SIG-M5 (cell line): ENCODE measurements at regions not wholly inside any gene's neighbourhood (a gene's known extent, or its start where the extent isn't known, plus 50 kb on each side); places are given as distances from the start of the nearest gene placed in this dataset.

Experiments used
- DNase-seq: peaks from one replicate; lab custom pipeline; 2025; lab: John Stamatoyannopoulos, UW

DNA sequence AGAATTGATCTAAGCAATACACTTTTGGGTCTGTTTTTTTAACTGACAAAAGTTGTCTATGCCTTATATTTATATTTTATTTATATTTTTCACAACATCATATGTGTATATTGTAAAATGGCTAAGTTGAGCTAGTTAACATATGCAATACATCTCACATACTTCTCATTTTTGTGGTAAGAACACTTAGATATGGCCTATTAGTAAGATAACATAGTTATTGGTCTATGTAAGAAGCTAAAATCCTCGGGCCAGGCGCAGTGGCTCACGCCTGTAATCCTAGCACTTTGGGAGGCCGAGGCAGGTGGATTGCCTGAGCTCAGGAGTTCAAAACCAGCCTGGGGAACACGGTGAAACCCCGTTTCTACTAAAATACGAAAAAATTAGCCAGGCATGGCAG is 275.6 kb upstream of the ID2 start:
- DNase-seq, result no peak

DNA sequence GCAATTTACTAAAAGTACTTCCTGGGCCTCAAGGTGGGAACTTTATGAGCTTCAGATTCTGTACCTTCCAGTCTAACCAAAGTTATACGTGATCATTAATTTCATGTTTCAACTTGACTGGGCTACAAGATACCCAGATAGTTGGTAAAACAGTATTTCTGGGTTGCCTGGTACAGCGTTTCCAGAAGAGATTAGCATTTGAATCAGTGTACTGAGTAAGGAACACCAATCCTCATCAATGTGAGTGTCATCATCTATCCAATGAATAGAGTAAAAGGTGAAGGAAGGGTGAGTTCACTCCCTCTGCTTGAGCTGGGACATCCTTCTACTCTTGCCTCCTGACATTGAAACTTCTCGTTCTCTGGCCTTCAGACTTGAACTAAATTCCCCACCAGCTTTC is 274.5 kb upstream of the ID2 start:
- DNase-seq, result no peak

DNA sequence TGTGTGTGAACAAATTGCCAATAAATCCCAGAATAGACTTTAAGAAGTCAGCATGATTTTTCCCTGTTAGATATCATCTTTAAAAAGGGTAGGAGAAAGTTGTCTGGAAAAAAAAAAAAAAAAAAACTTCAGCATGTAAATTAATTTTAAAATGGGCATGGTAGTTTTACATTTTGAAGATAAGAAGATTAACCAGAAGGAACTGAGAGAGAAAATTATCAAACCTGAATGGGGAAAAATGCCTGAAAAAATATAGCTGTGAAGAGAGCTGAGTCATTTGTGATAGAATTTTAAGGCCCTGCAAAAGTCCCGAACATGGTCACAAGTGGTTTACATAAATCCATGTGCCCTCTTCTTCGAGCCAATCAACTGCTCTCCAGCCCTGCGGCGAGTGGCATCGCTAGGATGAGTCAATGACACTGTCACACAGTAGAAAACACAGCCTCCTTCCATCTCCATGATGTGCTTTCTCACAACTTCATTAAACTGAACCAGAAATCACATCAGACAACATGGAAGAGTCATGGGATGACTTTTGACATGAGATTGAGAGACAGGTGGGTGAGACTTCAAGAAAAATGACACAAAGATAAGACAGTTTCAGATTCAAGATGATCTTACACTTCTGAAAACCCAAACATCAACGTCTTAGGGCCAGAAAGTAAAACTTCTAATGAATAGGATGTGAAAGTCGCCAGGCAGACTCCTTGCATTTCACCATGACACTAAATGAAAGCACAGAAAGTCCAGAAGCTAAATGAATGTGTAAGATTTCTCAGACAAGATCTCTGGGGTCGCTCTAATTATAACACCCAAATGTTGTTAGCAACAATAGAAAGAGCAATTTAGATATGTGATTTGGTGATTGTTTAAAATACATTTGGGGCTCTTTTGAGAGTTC is 273.0 kb upstream of the ID2 start:
- DNase-seq, result no peak

DNA sequence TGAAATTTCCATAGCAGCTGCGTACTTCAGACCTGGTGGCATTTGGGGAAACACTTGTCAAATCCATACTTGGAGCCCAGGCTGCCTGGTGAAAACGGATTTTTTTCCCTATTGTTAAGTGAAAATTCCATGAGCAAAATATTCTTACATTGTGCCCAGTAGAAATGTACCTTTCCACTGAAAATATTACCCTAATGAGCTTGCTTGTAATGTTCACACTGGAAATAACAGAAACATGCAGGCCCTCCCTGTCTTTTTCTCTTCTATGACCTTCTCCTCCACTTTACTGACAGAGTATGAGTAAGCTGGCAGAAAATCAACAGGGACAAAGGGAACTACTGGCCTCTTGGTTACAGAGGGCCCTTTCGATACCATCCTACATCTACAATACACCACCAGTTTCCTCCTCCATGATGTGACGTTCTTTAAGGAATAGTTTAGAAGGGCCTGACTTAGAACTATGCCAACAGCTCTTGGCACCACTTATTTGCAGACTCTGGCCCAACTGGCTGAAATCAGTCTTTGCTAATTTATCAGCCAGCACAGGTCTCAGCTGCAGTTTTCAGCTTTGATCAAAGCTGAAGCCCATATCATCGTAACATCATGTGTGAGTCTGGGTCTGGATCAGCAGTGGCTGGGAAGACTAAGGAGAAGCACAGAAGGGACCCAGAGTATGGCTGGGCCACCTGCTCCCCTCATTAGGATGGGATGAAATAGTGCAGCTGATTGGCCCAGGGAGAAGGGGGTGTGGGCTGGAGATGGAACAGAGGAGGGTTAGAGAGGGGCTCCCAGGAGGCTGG is 272.2 kb upstream of the ID2 start:
- no peak for DNase-seq

DNA sequence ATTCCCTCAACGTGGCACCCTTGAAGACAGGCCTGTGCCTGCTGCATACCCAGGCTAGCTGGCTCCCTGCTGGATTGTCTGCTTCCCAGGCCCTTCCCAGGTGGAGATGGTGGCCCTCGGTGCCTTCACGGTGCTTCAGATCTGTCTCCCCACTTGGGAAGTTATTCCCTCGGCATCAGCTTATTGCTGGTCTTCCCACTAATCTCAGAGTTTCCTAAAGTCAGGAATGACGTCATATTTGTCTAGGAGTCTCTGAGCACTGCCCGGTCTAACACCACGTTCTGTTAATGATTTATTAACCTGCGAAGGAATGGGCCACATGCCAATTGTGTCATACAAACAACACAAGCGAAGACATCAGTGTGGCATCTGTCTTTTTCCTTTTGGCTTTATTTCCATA is 269.8 kb upstream of the ID2 start:
- DNase-seq, result no peak

DNA sequence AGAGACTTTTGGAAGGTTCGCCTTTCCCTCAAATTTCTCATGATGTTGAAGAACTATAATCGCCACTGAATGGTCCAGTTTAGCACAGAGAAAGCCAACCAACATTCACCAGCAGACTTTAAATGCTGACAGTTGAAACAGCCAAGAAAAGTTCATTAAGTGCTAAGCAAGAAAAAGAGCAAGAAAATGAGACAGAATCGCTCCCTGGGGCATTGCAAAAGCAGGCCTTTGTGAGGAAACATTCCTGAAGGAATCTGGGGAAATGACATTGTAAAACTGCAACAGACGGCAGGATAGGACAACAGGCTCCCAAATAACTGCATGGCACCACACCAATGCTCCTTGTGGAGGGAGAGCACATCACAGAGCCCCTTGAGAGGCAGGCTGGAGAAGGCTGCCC is 269.3 kb upstream of the ID2 start:
- no peak for DNase-seq

DNA sequence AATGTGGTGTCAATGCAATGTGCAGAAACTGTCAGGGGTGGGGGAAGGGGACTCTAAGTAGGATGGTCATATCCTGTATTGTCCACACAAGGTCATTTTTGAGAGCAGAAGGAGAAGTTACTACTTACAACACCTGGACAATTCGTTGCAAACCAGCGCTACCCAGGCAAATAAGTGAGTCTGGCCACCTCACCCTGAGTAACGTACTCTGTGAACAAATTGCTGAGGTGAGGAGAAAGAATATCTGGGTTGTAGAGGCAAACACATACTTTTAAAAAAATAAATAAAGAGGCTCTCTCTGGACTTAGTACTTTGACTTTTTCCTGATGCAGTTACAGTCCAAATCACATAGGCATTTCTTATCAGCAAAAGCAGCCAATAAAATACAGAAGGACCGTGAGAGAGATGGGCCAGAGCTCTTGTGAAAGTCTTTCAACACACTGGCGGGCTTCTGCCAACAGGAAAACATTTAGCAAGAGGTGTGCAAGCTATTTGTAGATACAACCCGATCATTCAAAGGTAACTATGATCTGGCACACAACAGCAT is 268.2 kb upstream of the ID2 start:
- DNase-seq, result no peak

DNA sequence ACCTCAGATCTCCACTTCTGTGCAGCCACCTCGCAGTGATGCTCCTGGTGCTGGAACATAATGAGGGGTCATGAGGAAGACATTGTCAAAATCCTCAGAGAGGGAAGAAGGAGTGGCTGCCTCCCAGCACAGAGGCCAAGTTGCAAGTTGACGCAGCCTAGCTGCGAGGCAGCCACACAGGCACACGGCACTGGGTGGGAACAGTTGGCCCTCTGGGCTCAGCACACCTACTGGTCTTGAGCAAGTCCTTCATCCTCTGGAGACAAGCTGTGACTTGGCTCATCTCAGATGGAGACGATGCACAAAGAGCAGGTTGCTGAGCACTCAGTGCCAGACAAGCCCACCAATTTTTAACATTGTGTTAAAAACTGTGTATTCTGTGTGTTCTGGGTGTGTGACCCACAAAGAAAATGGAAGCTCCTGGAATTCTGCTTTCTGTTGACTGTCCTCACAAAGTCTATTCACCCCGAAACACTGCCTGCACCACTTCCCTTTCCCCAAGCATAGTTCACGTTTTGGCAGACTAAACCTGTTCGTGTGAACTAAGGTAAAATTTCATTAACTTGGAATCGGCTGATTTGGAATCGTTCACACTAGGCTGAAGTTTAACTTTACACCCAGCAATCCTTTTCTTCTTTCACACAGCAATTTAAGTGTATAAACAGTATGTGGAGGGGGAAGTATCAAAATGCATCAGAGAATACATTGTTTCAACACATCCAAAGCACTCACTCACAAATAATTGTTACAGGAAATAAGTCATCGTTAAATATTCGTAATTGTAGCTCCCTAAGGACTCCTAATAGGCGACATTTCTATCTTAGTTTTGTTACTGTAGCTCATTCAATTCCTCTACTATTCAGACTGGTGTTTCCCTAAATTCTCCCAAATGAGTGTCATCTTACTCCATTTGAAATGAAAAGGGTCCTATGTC is 266.6 kb upstream of the ID2 start:
- DNase-seq, result no peak

DNA sequence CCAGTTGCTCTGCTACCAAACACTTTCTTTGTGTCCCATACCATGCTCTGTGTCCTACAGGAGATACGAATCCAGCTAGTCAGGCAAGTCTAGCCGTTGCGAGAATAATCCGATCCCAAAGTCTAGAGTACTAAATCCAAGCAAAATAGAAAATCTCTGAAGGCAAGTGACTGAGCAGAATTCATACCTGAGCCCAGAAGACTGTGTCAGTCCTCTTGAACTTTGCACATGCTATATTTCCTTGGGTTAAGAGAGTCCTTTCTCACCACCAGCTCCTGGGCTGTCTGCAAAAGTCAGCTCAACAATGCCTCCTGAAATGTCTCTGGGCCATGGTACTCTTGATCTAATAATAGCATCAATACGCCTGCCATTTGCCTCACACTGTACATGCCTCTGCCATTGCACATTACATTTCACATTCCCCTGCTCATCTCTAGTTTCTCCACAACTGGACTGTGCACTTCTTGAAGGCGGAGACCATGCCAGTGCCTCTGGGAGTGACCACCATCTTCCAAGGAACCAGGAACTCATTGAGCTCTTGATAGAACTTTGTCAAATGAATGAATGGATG is 265.8 kb upstream of the ID2 start:
- no peak for DNase-seq

DNA sequence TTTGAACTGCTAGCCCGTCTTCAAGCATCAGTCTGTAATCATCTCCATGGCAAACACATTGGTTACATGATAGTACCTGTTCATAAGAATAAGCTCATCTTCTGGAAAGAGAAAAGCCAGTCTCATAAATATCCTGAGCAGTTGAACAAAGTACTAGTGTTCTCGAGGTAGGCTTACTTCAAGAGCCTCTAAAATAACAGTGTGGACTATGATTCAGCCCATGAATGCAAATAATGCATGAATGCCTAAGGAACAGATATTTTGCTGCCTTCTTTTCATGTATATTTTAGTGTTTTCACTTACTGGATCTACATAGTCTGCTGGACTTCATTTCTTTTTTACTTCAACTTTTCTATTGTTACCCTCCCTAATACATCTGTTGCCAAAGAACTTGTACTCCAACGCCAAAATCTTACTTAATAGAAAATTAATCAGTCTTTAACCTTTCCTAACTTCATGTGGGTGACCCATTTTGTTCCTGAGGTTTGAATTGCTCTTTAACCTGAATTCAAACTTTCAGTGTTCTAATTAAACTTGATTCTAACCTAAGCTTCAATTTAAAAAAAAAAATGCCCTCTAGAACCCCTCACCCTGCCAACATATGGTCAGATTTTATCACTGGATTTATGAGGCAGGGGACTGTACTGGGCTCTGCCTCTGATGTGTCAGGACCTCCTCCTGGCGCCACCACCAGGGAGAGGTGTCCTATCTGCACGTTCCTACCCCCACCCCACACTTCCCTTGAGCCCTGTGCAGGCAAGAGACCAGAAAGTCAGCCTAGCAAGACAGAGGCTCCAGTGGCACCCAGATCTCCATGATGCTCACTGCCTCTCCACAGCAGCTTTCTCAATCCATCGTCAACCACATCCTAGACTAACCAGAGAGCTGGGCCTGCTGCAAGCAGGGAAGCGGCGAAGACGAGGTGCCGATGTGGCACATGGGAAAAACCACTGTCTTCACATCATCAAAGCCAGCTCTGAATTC is 264.7 kb upstream of the ID2 start:
- DNase-seq, result no peak

DNA sequence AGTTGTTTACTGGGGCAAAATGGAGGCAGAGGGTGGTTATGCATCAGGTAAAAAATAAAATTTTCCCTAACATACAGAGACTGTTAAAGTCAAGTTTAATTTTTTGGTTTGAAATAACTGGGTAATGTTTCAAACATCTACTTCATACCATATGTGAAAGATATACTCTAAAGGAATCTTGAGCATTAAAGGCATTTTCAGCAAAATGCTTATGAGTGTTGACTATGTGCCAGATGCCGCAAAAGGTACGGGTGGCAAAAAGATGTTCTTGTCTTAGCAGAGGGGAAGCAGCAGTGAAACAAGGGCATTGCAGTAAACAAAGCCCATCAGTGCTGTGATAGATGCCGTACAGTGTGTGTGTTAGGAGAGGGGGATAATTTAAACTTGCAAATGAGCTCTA is 263.1 kb upstream of the ID2 start:
- no peak for DNase-seq

DNA sequence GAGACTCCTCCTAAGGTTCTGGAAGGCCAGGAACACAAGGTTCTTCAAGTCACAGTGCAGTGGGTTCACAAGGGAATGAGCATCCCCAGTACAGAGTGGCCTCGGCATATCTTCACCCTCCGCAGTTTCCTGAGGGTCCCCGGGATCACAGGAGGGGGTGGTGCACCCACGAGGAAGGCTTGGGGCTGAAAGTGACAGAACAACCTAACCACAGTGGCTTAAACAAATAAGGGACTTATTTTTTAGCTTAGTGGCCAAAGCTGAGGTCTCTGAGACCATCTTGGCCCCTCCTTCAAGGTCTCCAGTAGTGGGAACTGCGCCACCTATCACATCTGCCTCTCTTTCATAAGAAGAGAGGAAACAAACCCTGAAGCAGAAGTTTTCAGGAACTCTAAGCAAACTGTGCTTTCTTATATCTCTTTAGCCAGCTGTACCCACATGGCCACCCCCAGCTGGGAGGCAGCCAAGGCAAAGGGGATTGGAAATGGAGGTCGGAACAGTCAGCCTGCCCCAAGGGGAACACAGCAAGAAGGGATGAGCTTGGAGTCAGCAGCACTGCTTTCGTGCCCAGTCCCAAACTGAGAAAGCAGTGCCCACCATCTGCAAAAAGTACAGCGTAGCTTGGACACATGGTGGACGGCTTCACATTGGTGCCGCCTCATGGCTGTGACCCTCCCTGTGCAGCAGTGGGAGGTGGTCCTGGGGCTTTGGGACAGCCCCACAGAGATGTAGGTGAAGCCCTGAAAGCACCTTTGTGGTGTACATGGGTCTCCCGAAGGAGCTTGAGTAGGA is 260.0 kb upstream of the ID2 start:
- DNase-seq, result no peak

DNA sequence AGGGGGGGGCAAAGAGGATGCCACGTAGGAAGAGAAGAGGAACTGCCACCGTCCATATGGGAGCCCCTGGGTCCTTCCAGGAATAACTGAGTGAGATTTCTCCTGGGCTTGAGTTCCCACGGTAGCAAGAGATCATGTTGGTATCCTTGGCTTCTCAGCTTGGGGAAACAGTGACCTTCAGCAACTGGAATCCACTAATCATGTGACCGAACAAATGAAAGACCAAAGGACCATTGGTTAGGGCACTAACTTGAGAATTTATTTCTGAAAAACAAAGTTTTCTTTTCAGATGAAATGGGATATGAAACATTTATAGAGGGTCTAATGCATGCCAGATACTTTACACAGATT is 259.4 kb upstream of the ID2 start:
- no peak for DNase-seq

DNA sequence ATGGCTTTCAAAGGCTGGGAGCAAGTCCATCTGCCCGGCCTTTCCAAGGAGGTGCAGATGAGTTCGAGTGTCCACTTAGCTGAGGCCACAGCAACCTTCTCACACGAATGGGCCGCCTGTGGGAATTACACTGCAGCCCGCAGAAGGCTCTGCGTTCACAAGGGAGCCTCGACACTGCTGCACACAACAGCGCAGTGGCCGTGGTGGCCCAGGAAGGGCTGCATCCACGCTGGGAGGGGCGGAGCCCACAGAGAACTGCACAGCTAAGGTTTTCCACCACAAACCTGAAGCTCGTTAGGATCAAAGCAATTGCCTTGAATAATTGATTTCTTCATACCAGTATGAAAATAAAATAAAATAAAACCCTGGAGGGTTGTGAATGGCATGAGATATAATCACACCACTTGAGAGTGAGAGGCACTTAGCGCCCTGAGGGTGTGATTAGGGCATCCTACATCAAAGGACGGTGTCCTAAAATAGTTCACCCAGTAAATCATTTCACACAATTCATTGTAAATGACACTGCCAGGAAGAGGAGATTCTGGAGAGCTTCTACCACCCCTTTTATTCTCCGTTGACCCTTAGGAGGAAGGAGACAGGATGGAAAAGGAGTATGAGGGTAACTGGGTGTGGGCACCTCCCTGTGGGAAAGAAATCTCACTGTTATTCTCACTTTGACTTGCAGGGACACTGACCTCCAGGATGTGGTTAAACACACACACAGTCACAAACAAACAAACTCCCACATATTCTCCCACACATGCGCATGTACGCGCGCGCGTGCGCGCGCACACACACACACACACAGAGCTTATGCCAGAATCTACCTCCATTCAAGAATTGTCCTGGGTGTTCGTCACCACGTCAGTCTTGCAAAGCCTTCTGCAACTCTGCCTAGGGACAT is 256.6 kb upstream of the ID2 start:
- no peak for DNase-seq

DNA sequence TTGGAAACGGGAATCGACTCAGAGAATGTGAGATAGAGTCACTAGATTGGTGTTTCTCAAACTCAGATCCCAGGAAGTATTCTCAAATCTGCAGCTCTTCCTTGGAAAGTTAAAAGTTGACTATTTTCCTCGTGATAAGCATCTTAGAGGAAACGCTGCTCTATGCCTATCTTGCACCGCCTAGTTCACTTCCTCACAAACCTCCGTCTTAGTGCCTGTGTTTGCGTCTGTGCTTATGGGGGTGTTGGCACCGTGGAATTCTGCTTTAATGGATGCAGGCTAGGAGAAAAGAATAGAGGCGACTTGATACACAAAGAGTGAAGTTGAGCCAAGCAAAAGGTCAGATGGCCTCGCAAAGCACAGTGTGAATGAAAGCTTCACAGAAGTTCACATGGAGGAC is 255.3 kb upstream of the ID2 start:
- DNase-seq, result no peak

DNA sequence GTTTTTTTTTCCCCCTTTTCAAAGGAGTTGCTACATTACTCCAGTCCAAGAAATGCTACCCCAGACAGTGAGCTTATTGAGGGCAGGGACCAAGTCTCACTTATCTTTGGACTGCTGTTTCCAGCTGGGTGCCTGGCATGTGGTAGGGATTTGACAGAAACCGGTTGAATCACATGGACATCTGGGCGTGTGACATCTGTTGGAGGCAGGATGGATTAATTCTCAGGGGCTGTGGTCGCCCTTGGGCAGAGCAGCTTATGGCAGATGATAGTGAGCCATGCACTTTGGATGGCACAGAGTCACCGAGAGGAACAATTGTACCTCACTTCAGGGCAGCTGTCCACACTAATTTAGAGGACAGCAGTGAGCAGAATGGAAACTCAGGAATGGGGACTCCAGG is 254.6 kb upstream of the ID2 start:
- DNase-seq, result no peak

DNA sequence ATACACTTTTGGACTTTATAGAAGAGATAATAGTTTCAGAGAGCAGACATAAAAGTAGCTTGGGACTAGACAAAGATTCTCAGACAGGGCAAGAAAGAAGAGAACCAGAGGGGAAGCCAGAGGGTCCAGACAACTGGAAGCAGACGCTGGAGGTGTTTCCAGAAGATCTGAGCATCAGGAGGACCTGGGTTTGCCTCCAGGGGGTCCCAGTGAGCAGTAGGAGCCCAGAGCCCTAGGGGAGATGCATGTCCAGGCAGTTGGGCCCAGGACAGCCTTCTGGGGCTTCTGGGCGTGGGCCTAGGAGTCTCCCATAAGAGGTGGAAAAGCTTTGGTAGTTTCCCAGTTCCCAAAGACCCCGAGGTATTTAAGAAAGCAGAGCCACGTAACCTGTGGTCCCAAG is 251.2 kb upstream of the ID2 start:
- DNase-seq, result no peak

DNA sequence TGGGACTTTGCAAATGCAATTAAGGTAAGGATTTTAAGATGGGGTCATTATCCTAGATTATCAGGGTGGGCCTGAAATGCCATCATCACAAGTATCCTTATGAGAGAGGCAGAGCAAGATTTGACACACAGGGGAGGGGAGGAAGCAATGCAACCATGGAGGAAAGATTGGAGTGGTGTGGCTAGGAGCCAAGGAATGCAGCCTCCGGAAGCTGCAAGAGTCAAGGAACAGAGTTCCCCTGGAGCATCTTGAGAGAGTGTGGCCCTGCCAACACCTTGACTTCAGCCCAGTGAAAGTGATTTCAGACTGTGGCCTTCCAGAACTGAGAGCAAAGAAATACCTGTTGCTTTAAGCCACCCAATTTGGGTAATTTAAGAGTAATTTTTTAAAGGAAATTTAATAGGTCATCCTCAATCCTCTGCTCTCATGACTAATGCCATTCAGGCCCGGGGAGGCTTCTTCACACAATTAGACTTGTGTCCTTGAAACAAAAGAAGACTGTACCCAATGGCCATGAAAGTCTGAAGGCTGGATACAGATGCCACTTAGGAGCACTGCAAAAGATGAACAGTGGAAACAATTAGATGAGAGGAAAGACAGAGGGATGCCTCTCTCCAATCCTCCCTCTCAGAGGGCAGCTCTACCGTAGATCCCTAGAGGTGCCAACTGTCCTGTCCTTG is 250.3 kb upstream of the ID2 start:
- no peak for DNase-seq
